Eye (tissue), 1 donor: ENCODE measurements at regions not wholly inside any gene's neighbourhood (a gene's known extent, or its start where the extent isn't known, plus 50 kb on each side); places are given as distances from the start of the nearest gene placed in this dataset.
"Not testable (repeated sequence)": the region's sequence is repeated elsewhere in the genome, so short reads cannot be mapped to it uniquely, and the experiment has no call there.

Experiments used
- DNase-seq: peaks from one replicate; pipeline ENCODE4 v3.0.0-alpha.2; 2015

- not testable (repeated sequence) for DNase-seq
Observed at GRCh38 chr5:145446875-145447274, 388.3 kb downstream of the PRELID2 start.

GRCh38 chr5:145446412-145446811, 388.7 kb downstream of the PRELID2 start:
- no peak for DNase-seq

- DNase-seq: no peak
Observed at GRCh38 chr5:145445027-145445426, 390.1 kb downstream of the PRELID2 start.

GRCh38 chr5:145443964-145444363, 391.2 kb downstream of the PRELID2 start:
- DNase-seq: no peak

GRCh38 chr5:145443366-145443765, 391.8 kb downstream of the PRELID2 start:
- DNase-seq: no peak

- not testable (repeated sequence) for DNase-seq
Observed at GRCh38 chr5:145442661-145443060, 392.5 kb downstream of the PRELID2 start.

GRCh38 chr5:145441228-145441627, 393.9 kb downstream of the PRELID2 start:
- no peak for DNase-seq

GRCh38 chr5:145437627-145438026, 397.5 kb downstream of the PRELID2 start:
- DNase-seq: no peak

GRCh38 chr5:145433077-145433476, 402.1 kb downstream of the PRELID2 start:
- no peak for DNase-seq

GRCh38 chr5:145429170-145429569, 406.0 kb downstream of the PRELID2 start:
- DNase-seq: no peak

- DNase-seq: no peak
Observed at GRCh38 chr5:145408048-145408341, 427.1 kb downstream of the PRELID2 start.

GRCh38 chr5:145407300-145408047, 427.7 kb downstream of the PRELID2 start:
- DNase-seq: no peak

GRCh38 chr5:145403992-145404391, 431.1 kb downstream of the PRELID2 start:
- no peak for DNase-seq

- no peak for DNase-seq
Observed at GRCh38 chr5:145396888-145397287, 438.3 kb downstream of the PRELID2 start.

- not testable (repeated sequence) for DNase-seq
Observed at GRCh38 chr5:145395151-145395550, 440.0 kb downstream of the PRELID2 start.

GRCh38 chr5:145393426-145393825, 441.7 kb downstream of the PRELID2 start:
- DNase-seq: no peak

- no peak for DNase-seq
Observed at GRCh38 chr5:145389047-145389446, 446.1 kb downstream of the PRELID2 start.

GRCh38 chr5:145385276-145385675, 449.9 kb downstream of the PRELID2 start:
- DNase-seq: no peak

- no peak for DNase-seq
Observed at GRCh38 chr5:145378226-145378625, 456.9 kb downstream of the PRELID2 start.

GRCh38 chr5:145375521-145375920, 459.6 kb downstream of the PRELID2 start:
- no peak for DNase-seq

GRCh38 chr5:145365464-145365863, 469.7 kb downstream of the PRELID2 start:
- DNase-seq: no peak

GRCh38 chr5:145362266-145362665, 472.9 kb downstream of the PRELID2 start:
- peak; percentile 4 for DNase-seq

GRCh38 chr5:145360936-145361335, 474.2 kb downstream of the PRELID2 start:
- no peak for DNase-seq

- no peak for DNase-seq
Observed at GRCh38 chr5:145350513-145350912, 484.6 kb downstream of the PRELID2 start.

GRCh38 chr5:145347026-145347616, 488.0 kb downstream of the PRELID2 start:
- DNase-seq: peak; percentile 56
